HUDEP-2 (cell line): ENCODE measurements at regions not wholly inside any gene's neighbourhood (a gene's known extent, or its start where the extent isn't known, plus 50 kb on each side); places are given as distances from the start of the nearest gene placed in this dataset.

Source experiments
- DNase-seq, 76 experiments: peaks; one replicate each; lab custom pipeline; 2025; ENCODE audit not compliant: unreplicated experiment in 76 of 76; lab: John Stamatoyannopoulos, UW

DNA sequence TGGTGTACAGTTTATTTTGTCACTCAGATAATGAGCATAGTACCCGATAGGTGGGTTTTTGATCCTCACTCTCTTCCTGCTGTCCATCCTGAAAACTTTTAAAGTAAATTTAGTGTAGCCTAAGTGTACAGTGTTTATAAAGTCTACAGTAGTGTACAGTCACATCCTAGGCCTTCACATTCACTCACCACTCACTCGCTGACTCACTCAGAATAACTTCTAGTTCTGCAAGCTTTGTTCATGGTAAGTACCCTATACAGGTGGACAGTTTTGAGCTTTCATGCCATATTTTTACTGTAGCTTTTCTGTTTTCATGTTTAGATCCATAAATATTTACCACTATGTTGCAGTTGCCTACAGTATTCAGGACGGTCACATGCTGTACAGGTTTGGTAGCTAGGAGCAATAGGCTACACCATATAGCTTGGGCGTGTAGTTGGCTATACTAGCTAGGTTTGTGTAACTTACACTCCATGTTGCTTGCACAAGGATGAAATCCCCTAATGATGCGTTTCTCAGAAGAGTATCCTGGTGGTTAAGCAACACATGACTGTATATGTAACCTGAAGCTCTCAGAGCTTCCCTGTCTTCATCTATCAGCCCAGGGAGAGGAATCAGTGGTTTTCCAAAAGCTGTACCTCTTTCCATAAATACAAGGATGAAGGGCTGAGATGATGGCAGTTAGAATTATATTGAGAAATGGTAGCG is 87.6 kb upstream of the SLC25A26 start:
- no peak for DNase-seq

DNA sequence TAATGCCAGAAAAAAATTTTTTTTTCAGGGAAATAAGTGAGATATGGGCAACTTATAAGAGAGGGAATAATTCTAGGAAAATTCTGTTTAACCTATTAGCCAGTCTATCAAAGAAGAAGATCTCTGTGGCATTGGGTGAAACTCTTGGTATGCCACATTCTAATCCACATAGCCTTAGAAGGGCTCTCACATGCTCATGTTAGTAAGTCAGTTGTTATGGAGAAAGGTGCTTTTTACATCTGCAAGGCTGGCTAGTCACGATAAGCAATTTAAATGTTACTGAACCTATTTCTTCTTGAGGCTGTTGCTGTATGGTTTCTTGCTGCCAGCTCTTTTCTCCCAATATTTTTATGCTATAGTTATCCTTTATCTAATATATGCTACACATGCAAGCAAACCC is 89.9 kb upstream of the MAGI1 start:
- no peak for DNase-seq

DNA sequence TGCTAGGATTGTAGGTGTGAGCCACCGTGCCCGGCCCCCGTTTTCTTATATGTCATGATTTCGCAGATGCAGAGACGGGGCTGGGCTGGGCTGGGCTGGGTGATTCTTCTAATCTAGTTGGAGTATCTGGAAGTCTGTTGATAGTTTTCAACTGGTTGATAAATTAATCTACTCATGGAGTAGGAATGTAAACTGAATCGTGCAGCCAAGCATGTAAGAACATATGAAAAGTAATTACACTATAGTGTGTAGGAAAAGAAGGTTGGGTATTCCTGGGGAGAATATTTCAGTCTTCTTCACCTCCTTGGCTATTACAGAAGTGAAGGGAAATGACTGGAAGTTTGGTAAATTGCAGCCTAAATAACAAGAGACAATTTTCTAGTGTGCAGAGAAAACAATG is 82.6 kb upstream of the MAGI1 start:
- DNase-seq = no peak

DNA sequence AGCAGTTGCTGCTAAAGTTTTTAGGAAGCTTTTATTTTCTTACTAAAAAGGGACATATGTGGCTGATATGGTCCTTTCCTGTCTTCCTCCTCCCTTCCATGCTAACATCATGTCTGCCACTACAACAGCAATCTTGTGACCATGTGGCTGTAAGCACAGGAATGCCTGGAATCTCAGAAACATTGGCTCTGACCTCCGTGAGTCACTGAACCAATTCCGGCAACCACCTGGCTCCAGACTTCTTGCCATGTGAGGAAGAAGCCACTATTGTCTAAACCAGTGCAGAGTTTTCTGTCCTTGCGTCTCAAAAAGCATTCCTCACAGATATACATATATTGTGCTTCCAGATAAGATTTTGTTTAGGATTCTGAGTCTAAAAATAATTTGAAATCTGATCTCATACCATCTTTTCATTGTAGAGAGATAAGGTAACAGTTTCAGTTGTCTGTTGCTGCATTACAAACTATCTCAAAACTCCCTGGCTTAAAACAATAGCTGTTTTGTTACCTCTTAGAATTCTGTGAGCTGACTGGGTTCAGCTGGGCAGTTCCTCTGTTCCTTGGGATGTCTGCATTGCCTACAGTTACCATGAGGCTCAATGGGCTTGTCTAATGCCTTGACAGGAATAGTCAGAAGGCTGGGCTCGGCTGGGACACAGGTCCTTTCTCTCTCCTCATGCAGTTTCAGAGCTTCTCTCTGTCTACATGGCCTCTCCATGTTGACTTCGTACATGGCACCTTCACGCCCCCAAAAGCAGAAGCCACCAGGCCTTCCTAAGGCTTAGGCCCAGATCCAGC is 77.3 kb upstream of the MAGI1 start:
- DNase-seq = peak in 1 of 76 experiments; percentile 1

DNA sequence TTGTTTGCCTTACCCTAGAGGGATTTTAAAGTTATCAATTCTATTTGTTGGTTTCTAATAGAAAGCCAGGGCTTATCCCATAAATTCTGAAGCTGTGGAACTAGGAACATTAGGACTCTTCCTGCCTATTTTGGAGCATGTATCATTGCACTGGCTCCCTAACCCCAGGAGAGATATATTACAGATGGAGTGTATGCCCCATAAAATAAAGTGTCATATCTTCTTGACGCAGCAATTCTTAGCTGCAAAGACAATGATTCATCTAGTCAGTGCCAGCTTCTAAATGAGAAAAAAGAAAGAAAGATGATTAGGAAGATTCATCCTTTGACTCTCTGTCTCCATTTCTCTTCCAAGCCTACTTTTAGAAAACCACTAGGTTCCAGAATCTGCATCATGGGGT is 74.8 kb upstream of the MAGI1 start:
- DNase-seq = no peak

DNA sequence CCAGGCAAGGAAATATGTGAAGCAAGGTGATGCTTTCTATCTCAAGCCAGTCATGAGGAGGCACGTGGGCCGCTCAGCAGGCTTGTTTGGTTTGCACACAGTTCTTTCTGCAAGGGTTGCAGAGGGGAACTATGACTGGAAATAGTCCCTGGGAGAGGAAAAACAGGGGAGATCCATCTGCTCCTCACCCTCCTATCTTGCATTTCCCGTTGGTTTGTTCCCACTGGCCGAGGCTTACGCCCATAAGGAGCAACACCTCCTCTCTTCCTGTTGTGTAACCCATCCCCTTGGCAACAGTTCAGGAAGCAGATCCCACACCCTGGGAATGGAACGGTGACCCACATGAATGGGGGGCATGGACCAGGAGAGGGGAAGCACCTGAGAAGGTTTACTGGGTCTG is 72.1 kb upstream of the MAGI1 start:
- DNase-seq = no peak

DNA sequence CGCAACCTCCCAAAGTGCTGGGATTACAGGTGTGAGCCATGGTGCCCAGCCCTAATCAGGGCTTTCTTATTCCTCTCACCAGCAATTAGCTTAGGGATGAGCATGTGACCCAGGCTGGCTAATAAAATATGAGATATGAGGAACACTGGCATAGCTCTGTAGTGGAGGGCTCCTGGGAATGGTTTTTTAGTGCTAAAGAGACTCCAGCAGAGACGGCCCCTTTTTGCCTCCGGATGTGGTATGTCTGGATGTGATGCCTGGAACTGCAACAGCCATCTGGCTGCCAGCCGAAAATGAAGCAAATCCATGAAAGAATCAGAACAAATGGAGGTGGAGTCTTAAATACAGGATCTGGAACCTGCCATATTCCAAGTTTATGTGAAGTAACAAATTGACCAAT is 69.1 kb upstream of the MAGI1 start:
- DNase-seq = no peak

DNA sequence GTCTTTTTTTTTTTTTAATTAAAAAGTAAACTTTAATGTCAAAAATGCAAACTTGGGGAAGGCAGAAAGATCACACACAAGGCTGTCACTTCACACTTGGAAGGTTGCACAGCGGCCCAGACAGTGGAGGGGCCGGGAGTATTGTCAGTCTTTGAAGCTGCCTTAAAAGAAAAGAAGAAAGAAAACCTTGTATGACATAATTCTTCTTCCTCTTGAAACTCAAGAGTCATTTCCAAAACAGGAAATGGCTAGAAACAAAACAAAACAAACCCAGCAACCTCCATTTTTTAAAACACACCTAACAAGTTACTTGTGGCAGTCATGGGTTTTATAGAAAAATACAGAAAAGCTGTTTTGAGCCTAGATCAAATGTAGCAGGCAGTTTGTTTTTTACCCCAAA is 68.1 kb upstream of the MAGI1 start:
- DNase-seq = no peak

DNA sequence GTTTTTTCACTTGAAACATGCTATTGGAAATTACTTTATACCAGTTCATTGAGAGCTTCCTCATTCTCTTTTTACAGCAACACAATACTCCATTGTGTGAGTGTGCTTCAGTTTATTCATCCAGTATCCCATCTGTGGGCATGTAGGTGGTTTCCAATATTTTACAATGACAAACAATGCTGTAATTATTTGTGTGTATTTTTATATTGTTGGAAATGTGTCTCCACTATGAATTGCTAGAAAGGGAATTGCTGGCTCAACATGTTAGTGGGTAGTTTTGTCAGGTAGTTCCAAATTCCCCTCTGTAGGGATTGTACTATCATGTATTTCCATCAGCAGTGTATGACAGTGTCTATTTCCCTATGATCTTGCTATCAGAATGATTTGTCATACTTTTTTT is 65.8 kb upstream of the MAGI1 start:
- DNase-seq = no peak

DNA sequence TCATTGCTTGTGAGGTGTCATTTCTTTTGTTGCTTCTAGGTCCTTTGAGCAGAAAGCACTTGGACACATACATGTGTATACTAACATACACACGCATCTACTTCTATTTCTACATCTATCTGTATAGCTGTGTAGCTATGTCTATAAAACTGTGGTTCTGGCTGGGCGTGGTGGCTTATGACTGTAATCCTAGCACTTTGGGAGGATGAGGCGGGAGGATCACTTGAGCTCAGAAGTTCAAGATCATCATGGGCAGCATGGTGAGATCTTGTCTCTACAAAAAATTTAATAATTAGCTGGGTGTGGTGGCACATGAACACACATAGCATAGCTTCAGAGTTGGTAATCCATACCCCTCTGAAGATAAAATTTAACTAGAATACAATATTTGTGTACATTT is 65.0 kb upstream of the MAGI1 start:
- no peak for DNase-seq

DNA sequence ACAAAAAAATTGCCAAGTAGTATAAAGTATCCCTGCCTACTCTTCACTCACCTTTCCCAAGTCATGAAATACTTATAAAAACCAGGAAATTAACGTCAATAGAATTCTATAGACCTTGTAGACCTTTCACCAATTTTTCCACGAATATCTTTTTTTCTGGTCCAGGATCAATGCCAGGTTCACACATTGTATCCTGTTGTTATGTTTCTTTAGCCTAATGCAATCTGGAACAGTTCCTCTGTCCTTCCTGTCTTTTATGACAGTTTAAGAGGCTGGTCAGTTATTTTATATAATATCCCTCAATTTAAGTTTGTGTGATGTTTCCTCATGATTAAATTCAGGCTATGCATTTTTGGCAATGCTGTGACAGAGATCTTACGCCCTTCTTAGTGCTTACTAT is 63.2 kb upstream of the MAGI1 start:
- DNase-seq = no peak

DNA sequence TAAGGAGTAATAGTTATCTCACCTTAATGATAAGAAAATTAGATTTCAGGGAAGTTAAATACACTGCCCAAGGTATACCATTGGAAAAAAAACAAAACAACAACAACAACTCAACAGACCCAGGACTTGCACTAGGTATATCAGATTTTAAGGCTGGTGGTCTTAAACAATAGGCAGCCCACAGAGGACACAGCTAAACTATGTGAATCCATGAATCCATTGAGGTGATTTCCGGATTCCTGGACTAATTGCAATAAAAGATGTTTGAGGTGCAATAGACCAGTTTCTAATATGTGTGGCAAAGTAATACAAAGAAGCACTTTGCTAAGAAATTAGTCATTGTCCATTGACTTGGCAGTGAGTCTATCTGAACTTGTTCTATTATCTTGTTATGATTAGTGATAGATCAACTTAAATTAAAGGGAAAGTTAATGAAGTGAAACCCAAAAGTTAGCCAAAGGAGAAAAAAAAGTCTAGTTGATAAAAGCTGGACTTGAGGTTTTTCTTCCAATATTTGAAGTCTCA is 60.9 kb upstream of the MAGI1 start:
- DNase-seq = no peak

DNA sequence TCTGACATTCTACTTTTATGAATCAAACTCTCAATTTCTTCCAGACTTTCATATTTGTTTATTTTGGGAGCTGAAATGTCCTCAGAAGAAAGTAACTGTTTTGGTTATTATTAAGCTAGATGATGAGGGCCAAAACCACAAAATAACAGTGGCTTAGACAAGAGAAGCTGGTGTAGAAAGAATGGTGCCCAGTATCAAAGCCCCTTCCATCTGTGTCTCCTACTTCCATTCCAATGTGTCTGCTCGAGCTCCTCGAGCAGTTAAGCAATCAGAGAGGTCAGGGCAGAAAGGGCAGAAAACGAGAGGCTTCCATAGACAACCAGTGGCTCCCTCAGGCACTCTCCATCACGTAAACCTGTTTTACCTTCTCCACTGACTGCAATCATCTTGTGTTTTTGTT is 59.7 kb upstream of the MAGI1 start:
- no peak for DNase-seq

DNA sequence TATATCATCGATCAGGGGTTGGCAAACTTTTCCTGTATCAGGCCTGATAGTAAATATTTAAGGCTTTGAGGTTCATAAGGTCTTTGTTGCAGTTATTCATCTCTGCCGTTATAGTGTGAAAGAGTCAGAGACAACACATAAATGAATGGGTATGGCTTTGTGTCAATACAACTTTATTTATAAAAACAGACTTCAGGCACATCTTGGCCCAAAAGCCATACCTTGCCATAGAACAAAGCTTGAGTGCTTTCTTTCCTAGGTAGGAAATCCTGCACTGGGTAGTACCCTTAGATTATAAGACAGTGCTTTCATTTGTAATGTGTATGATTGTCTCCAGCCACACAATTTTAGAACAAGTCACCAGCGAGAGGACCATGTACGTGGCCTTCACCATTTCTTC is 58.9 kb upstream of the MAGI1 start:
- DNase-seq = no peak

DNA sequence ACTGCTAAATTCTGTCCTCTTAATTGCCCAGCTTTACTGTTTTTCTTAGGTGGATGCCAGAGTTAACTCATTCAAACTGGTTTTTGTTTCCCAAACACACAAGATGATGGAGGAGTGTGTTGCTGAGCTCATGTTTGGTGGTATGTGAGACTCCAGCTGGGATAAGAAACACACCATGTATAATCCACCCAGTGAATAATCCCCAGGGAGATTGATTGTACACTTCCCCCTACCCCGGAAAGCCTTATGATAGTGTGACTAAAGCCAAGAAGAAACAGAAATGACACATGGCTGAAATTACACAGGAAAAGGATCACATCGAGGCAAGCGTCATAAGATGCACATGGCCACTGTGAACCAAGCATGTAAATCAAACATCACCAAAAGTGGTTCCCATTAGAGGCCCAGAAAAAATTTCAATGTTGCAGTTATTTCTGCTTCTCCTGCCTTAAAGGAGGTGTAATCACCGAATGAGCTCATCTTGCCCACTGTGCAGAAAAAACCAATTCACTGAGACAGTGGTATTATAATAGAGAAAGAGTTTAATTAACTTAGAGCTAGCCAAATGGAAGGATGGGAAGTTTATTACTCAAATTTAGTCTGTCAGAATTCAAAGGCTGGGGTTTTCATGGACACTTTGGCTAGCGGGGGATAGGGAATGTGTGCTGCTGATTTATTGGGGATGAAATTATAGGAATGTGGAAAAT is 56.7 kb upstream of the MAGI1 start:
- DNase-seq = no peak

DNA sequence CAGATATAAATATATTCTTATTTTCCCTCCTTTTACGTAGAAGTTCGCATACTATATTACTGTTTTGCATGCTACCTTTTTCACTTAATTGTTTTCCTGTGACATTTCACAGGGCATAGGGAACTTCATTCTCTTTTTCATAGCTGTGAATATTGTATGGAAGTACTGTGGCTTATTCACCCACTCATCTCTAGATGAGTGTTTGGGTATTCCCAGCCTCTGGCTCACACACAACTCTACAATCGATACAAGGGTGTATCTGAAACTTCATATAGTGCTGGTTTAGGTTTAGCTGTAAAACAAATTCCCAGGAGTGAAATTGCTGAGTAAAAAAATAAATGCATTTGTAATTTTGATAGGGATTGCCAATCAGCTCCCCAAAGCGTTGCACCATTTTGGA is 55.3 kb upstream of the MAGI1 start:
- DNase-seq = no peak

DNA sequence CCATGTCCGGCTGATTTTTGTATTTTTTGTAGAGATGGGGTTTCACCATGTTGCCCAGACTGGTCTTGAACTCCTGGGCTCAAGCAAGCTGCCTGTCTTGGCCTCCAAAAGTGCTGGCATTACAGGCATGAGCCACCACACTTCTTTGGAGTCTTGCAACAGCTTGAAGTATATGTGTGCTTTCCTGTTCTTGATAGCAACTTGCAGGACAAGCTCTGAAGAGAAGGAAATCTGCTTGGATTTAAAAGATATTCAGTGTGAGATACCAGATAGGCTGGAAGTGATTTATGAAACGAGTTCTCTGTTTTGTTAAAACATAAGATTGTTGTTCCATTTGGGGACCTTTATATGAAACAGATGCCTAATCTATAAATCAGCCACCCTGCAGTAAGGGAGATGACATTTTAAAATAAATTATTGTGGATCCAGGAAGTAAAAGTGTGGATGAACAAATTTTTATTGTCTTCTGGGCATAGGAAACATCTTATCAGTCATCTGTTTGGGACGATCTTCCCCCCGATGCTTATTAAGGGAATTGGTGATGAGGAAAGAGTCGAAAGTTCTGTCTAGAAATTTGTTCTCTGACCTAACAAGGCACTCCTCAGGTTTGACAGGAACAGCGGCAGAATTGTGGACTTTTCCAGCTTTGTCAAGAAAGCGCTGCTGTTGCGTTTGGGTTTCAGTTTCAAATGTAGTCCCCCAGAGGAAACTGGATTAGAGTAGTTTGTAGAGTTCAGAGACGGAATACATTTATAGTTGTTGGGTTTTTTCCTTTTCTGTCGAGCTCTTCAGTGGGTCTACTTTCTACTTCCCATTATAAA is 53.7 kb upstream of the MAGI1 start:
- DNase-seq = no peak
